Upper lobe of left lung (tissue), 6 donors: ENCODE measurements at regions not wholly inside any gene's neighbourhood (a gene's known extent, or its start where the extent isn't known, plus 50 kb on each side); places are given as distances from the start of the nearest gene placed in this dataset.

Experiments used
- ATAC-seq, 2 donors: fragments of 200-7000 bp; cut with Tn5 transposase; one replicate each; pipeline ENCODE4 v1.9.1; 2022; ENCODE audit warnings: mild to moderate bottlenecking in 2 of 2, moderate library complexity in 2 of 2; ENCODE audit not compliant: low FRiP score in 2 of 2
- DNase-seq, 2 donors: peaks; one replicate each; pipeline ENCODE4 v3.0.0-alpha.2; 2019 to 2020
- H3K27ac ChIP-seq, 4 donors: fragments of 200-600 bp; sonication (generic); one replicate each; pipeline ENCODE4 v1.5.1; 2016 to 2019
- H3K27me3 ChIP-seq, 4 donors: fragments of 200-600 bp; sonication (generic); one replicate each; pipeline ENCODE4 v1.5.1; 2017 to 2019
- H3K36me3 ChIP-seq, 4 donors: fragments of 200-600 bp; sonication (generic); one replicate each; pipeline ENCODE4 v1.5.1; 2016 to 2019
- H3K4me1 ChIP-seq, 4 donors: fragments of 200-600 bp; sonication (generic); one replicate each; pipeline ENCODE4 v1.5.1; 2018 to 2019
- H3K4me3 ChIP-seq, 4 donors: fragments of 200-600 bp; sonication (generic); one replicate each; pipeline ENCODE4 v1.5.1; 2017 to 2019; ENCODE audit warnings: mild to moderate bottlenecking in 2 of 4, moderate library complexity in 1 of 4
- H3K9me3 ChIP-seq, 4 donors: fragments of 200-600 bp; sonication (generic); one replicate each; pipeline ENCODE4 v1.5.1; 2018 to 2019
- CTCF ChIP-seq, 6 experiments: fragments of 450-650 bp in 4 of 6; fragments of 200-600 bp in 2 of 6; sonication (generic) in 2 of 6; IDR thresholded peaks; one replicate each; pipeline ENCODE4 v1.5.1; 2016 to 2019; ENCODE audit warnings: antibody characterized with exemption in 6 of 6
- EP300 ChIP-seq, 4 donors: sonication (generic); formaldehyde crosslinking; IDR thresholded peaks; one replicate each; pipeline ENCODE4 v1.5.1; 2017; ENCODE audit warnings: antibody characterized with exemption in 4 of 4, control low read depth in 2 of 4
- POLR2A ChIP-seq, 4 donors: fragments of 450-650 bp; IDR thresholded peaks; one replicate each; pipeline ENCODE4 v1.5.1; 2016 to 2017; ENCODE audit warnings: antibody characterized with exemption in 4 of 4, mild to moderate bottlenecking in 2 of 4
- POLR2AphosphoS5 ChIP-seq, 2 donors: sonication (generic); formaldehyde crosslinking; IDR thresholded peaks; one replicate each; pipeline ENCODE4 v1.5.1; 2017; ENCODE audit warnings: antibody characterized with exemption in 2 of 2
- WGBS, 2 donors: methylation state at CpG; one replicate each; pipeline ENCODE4 v1.1.5; 2017 to 2018; 5-methylcytosine and 5-hydroxymethylcytosine counted together
- donor health status: DM: no; HTN: no; CAD: no; lungs with moderate emphysema.
- donor health status: DM: no; HTN: yes; CAD: no; lungs with severe emphysema.

- Histone ChIP-seq H3K27ac (no peak overlapping the region), H3K27me3 (no peaks in the 10 kb centered on the region), H3K4me1 (no peaks in the 10 kb centered on the region), H3K4me3 (no peak overlapping the region), H3K36me3 (no peaks in the 10 kb centered on the region), H3K9me3 (peaks cover 0 to 6% (median 0%) of the 10 kb centered on the region in 4 donors)
- no peak for TF ChIP-seq EP300 (IDR thresholded peaks at IDR 0.05)
- TF ChIP-seq POLR2AphosphoS5 (IDR thresholded peaks at IDR 0.05), result no peak
- TF ChIP-seq POLR2A (IDR thresholded peaks at IDR 0.05), result no peak
- no peak for TF ChIP-seq CTCF (IDR thresholded peaks at IDR 0.05)
- peak in 1 of 2 donors; percentile 4 for DNase-seq
- 92 to 100% methylated on average over 1 of the region's 1 CpG for WGBS, 2 donors
- no peak for ATAC-seq
Observed at GRCh38 chr3:13709706-13710105, 160.8 kb downstream of the FBLN2 start.

GRCh38 chr3:13708871-13709595, 160.1 kb downstream of the FBLN2 start:
- 78 to 85% methylated on average over 6 of the region's 6 CpGs for WGBS, 2 donors
- DNase-seq, result no peak

DNA sequence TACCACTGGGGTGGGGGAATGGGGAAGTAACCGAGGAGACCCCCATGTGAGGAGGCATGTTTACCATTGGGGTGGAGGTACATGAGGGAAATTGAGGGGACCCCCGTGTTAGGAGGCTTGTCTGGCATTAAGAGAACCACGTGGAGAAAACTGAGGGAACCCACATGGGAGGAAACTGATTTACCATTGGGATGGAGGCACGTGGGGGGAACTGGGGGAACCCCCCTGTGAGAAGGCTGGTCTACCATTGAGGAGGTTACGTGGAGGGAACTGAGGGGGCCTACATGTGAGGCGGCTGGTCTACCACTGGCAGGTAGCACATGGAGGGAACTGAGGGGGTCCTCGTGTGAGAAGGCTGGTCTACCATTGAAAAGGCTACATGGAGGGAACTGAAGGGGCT, 159.4 kb downstream of the FBLN2 start:
- ATAC-seq (no peak), DNase-seq (peak in 1 of 2 donors; percentile 3)
- no peak for TF ChIP-seq EP300 (IDR thresholded peaks at IDR 0.05)
- no peak for TF ChIP-seq POLR2AphosphoS5 (IDR thresholded peaks at IDR 0.05)
- no peak for TF ChIP-seq POLR2A (IDR thresholded peaks at IDR 0.05)
- TF ChIP-seq CTCF (IDR thresholded peaks at IDR 0.05), result no peak
- Histone ChIP-seq H3K27me3 (no peaks in the 10 kb centered on the region), H3K9me3 (peaks cover 0 to 6% (median 0%) of the 10 kb centered on the region in 4 donors), H3K4me1 (no peaks in the 10 kb centered on the region), H3K36me3 (no peaks in the 10 kb centered on the region), H3K4me3 (no peak overlapping the region), H3K27ac (no peak overlapping the region)
- WGBS, 2 donors, result 76 to 81% methylated on average over 7 of the region's 7 CpGs

More at GRCh38 chr3:13708871-13709595, 160.1 kb downstream of the FBLN2 start:
- Histone ChIP-seq H3K27ac (no peak overlapping the region), H3K9me3 (peaks cover 0 to 6% (median 0%) of the 10 kb centered on the region in 4 donors), H3K36me3 (no peaks in the 10 kb centered on the region), H3K27me3 (no peaks in the 10 kb centered on the region), H3K4me3 (no peak overlapping the region), H3K4me1 (no peaks in the 10 kb centered on the region)
- no peak for TF ChIP-seq CTCF (IDR thresholded peaks at IDR 0.05)
- TF ChIP-seq POLR2AphosphoS5 (IDR thresholded peaks at IDR 0.05), result no peak
- no peak for TF ChIP-seq EP300 (IDR thresholded peaks at IDR 0.05)
- TF ChIP-seq POLR2A (IDR thresholded peaks at IDR 0.05), result no peak
- no peak for ATAC-seq

DNA sequence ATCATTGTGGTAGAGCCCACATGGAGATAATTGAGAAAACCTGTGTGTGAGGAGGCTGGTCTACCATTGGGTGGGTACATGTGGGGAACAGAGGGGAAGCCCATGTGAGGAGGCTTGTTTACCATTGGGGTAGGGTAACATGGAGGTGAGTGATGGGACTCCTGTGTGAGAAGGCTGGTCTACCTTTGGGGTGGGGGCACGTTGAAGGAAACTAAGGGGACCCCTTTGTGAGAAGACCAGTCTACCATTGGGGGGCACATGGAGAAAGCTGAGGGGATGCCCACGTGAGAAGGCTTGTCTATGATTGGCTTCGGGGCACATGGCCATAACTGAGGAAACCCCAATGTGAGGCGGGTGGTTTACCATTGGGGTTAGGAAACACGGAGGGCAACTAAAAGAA, 158.5 kb downstream of the FBLN2 start:
- DNase-seq (peak in 1 of 2 donors; percentile 8), ATAC-seq (no peak)
- TF ChIP-seq POLR2AphosphoS5 (IDR thresholded peaks at IDR 0.05) (no peak), EP300 (IDR thresholded peaks at IDR 0.05) (no peak), POLR2A (IDR thresholded peaks at IDR 0.05) (no peak), CTCF (IDR thresholded peaks at IDR 0.05) (no peak)
- Histone ChIP-seq H3K27me3 (no peaks in the 10 kb centered on the region), H3K9me3 (peaks cover 0 to 6% (median 0%) of the 10 kb centered on the region in 4 donors), H3K4me3 (no peak overlapping the region), H3K4me1 (no peaks in the 10 kb centered on the region), H3K27ac (no peak overlapping the region), H3K36me3 (no peaks in the 10 kb centered on the region)
- 90 to 91% methylated on average over 5 of the region's 5 CpGs for WGBS, 2 donors

DNA sequence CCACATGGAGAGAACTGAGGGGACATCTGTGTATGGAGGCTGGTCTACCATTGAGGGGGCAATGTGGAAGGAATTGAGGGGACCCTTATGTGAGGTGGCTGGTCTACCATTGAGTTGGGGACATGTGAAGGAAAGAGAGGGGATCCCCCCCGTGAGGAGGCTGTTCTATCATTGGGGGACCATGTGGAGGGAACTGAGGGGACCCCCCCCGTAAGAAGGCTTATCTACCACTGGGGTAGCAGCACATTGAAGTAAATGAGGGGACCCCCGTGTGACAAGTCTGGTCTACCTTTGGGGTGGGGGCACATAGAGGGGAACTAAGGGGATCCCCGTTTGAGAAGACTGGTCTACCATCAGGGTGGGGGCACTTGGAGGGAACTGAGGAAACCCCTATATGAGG, 158.0 kb downstream of the FBLN2 start:
- Histone ChIP-seq H3K4me3 (no peak overlapping the region), H3K27ac (no peak overlapping the region), H3K36me3 (no peaks in the 10 kb centered on the region), H3K27me3 (no peaks in the 10 kb centered on the region), H3K4me1 (no peaks in the 10 kb centered on the region), H3K9me3 (peaks cover 0 to 6% (median 0%) of the 10 kb centered on the region in 4 donors)
- TF ChIP-seq POLR2AphosphoS5 (IDR thresholded peaks at IDR 0.05), result no peak
- TF ChIP-seq POLR2A (IDR thresholded peaks at IDR 0.05), result no peak
- TF ChIP-seq CTCF (IDR thresholded peaks at IDR 0.05), result no peak
- TF ChIP-seq EP300 (IDR thresholded peaks at IDR 0.05), result no peak
- DNase-seq (peak in 1 of 2 donors; percentile 6), ATAC-seq (no peak)
- 80 to 81% methylated on average over 4 of the region's 4 CpGs for WGBS, 2 donors
